IPS-18a (cell line): ENCODE measurements at regions not wholly inside any gene's neighbourhood (a gene's known extent, or its start where the extent isn't known, plus 50 kb on each side); places are given as distances from the start of the nearest gene placed in this dataset.

Experiments
- H3K27ac ChIP-seq: one replicate; pipeline ENCODE4 v1.5.1; 2013; ENCODE audit warnings: low read length
- H3K27me3 ChIP-seq: one replicate; pipeline ENCODE4 v1.6.1; 2013; ENCODE audit warnings: mild to moderate bottlenecking, low read length; ENCODE audit not compliant: control insufficient read depth, insufficient read depth
- H3K36me3 ChIP-seq: one replicate; pipeline ENCODE4 v1.6.1; 2013; ENCODE audit warnings: low read depth, low read length; ENCODE audit not compliant: control insufficient read depth
- H3K4me1 ChIP-seq: one replicate; pipeline ENCODE4 v1.6.1; 2013; ENCODE audit warnings: low read depth, low read length; ENCODE audit not compliant: control insufficient read depth
- H3K4me3 ChIP-seq: one replicate; pipeline ENCODE4 v1.5.1; 2013; ENCODE audit warnings: low read length
- H3K9ac ChIP-seq: one replicate; pipeline ENCODE4 v1.6.1; 2013; ENCODE audit warnings: mild to moderate bottlenecking, low read length, moderate library complexity
- H3K9me3 ChIP-seq: one replicate; pipeline ENCODE4 v1.6.1; 2013; ENCODE audit warnings: low read depth, low read length; ENCODE audit not compliant: control insufficient read depth

- Histone ChIP-seq H3K27ac (no peak overlapping the region), H3K27me3 (no peaks in the 10 kb centered on the region), H3K9ac (no peak overlapping the region), H3K9me3 (no peaks in the 10 kb centered on the region), H3K4me3 (no peak overlapping the region), H3K36me3 (no peaks in the 10 kb centered on the region), H3K4me1 (peaks cover 4% of the 10 kb centered on the region)
Observed at GRCh38 chr2:41972819-41973218, 75.0 kb upstream of the PKDCC start.

GRCh38 chr2:41973871-41974270, 74.0 kb upstream of the PKDCC start:
- Histone ChIP-seq H3K4me1 (no peaks in the 10 kb centered on the region), H3K9ac (no peak overlapping the region), H3K27me3 (no peaks in the 10 kb centered on the region), H3K27ac (no peak overlapping the region), H3K9me3 (no peaks in the 10 kb centered on the region), H3K4me3 (no peak overlapping the region), H3K36me3 (no peaks in the 10 kb centered on the region)

DNA sequence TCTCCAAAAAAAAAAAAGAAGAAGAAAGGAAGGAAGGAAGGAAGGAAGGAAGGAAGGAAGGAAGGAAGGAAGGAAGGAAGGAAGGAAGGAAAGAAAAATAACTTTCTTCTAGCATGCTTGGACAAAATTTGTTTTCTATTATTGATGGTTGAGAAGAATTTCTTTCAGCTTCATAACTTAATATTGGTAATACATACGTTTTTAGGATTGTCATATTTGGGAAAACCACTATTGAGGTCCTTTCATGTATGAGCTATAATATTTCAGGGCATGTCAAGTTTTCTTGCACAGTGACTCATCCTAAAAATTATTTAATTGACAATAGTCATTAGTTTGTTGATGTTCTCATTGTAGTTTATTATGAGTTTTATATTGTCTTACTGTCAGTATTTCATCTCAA, 66.4 kb upstream of the PKDCC start:
- Histone ChIP-seq H3K4me1 (no peaks in the 10 kb centered on the region), H3K9me3 (no peaks in the 10 kb centered on the region), H3K9ac (no peak overlapping the region), H3K27ac (no peak overlapping the region), H3K36me3 (no peaks in the 10 kb centered on the region), H3K4me3 (no peak overlapping the region), H3K27me3 (no peaks in the 10 kb centered on the region)

GRCh38 chr2:41985573-41986095, 62.2 kb upstream of the PKDCC start:
- Histone ChIP-seq H3K4me3 (no peak overlapping the region), H3K4me1 (peaks cover 5% of the 10 kb centered on the region), H3K27ac (no peak overlapping the region), H3K9ac (no peak overlapping the region), H3K27me3 (no peaks in the 10 kb centered on the region), H3K9me3 (no peaks in the 10 kb centered on the region), H3K36me3 (no peaks in the 10 kb centered on the region)

GRCh38 chr2:41989501-41990180, 58.2 kb upstream of the PKDCC start:
- Histone ChIP-seq H3K4me3 (no peak overlapping the region), H3K4me1 (peaks cover 12% of the 10 kb centered on the region), H3K9me3 (no peaks in the 10 kb centered on the region), H3K36me3 (no peaks in the 10 kb centered on the region), H3K27ac (no peak overlapping the region), H3K27me3 (no peaks in the 10 kb centered on the region), H3K9ac (no peak overlapping the region)

GRCh38 chr2:41990245-41990644, 57.6 kb upstream of the PKDCC start:
- Histone ChIP-seq H3K9me3 (no peaks in the 10 kb centered on the region), H3K27ac (no peak overlapping the region), H3K4me3 (no peak overlapping the region), H3K36me3 (no peaks in the 10 kb centered on the region), H3K9ac (no peak overlapping the region), H3K4me1 (peaks cover 12% of the 10 kb centered on the region), H3K27me3 (no peaks in the 10 kb centered on the region)

DNA sequence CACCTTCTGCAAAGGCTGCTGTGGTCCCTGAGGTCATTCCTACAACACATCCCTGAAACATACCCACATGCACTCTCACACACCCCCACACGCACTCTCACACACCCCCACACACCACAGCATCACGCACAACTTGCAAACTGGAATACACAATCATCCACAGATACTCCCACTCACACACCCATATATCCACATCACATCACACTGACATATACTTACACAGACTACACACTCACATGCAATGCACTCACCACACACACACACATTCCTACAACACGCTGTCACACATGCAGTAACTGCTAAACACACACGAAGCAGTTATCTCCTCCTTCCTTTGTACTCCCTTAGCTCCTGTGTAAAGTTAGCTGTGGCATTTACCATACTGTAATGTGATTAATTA, 57.1 kb upstream of the PKDCC start:
- Histone ChIP-seq H3K27me3 (no peaks in the 10 kb centered on the region), H3K4me3 (no peak overlapping the region), H3K4me1 (peaks cover 12% of the 10 kb centered on the region), H3K36me3 (no peaks in the 10 kb centered on the region), H3K9me3 (no peaks in the 10 kb centered on the region), H3K27ac (no peak overlapping the region), H3K9ac (no peak overlapping the region)

- no peaks in the 10 kb centered on the region for H3K27me3 ChIP-seq
- H3K4me1 ChIP-seq: peaks cover 12% of the 10 kb centered on the region
- no peaks in the 10 kb centered on the region for H3K9me3 ChIP-seq
- no peak overlapping the region for H3K9ac ChIP-seq
- H3K36me3 ChIP-seq: no peaks in the 10 kb centered on the region
- H3K27ac ChIP-seq: no peak overlapping the region
- no peak overlapping the region for H3K4me3 ChIP-seq
Observed at GRCh38 chr2:41992056-41992642, 55.7 kb upstream of the PKDCC start.

GRCh38 chr2:41992671-41993434, 55.0 kb upstream of the PKDCC start:
- Histone ChIP-seq H3K4me1 (peaks cover 12% of the 10 kb centered on the region), H3K9me3 (no peaks in the 10 kb centered on the region), H3K27ac (no peak overlapping the region), H3K27me3 (no peaks in the 10 kb centered on the region), H3K36me3 (no peaks in the 10 kb centered on the region), H3K9ac (no peak overlapping the region), H3K4me3 (no peak overlapping the region)

GRCh38 chr2:41993435-41993925, 54.3 kb upstream of the PKDCC start:
- no peak overlapping the region for H3K27ac ChIP-seq
- no peaks in the 10 kb centered on the region for H3K27me3 ChIP-seq
- H3K9me3 ChIP-seq: no peaks in the 10 kb centered on the region
- peaks cover 17% of the 10 kb centered on the region for H3K4me1 ChIP-seq
- H3K4me3 ChIP-seq: no peak overlapping the region
- H3K36me3 ChIP-seq: no peaks in the 10 kb centered on the region
- H3K9ac ChIP-seq: no peak overlapping the region

- Histone ChIP-seq H3K27ac (no peak overlapping the region), H3K9ac (no peak overlapping the region), H3K9me3 (no peaks in the 10 kb centered on the region), H3K4me1 (peaks cover 19% of the 10 kb centered on the region), H3K27me3 (no peaks in the 10 kb centered on the region), H3K4me3 (no peak overlapping the region), H3K36me3 (no peaks in the 10 kb centered on the region)
Observed at GRCh38 chr2:41994233-41994637, 53.6 kb upstream of the PKDCC start.
